Caki2 (cell line): ENCODE measurements at regions not wholly inside any gene's neighbourhood (a gene's known extent, or its start where the extent isn't known, plus 50 kb on each side); places are given as distances from the start of the nearest gene placed in this dataset.
"Not testable (repeated sequence)": the region's sequence is repeated elsewhere in the genome, so short reads cannot be mapped to it uniquely, and the experiment has no call there.

ENCODE experiments used
- DNase-seq: peaks from one replicate; pipeline ENCODE4 v3.0.0-alpha.2; 2015; ENCODE audit warnings: low read depth
- in situ Hi-C: cut with HindIII; loops from 2 replicates; pipeline ENCODE4 v1.10.0; 2016; ENCODE audit warnings: low sequenced_read_pairs, low pct_unique_long_range_greater_than_20kb, mixed read lengths

- DNase-seq, in situ Hi-C loops: not testable (repeated sequence)
Observed at GRCh38 chr5:102154791-102155605, 141.1 kb downstream of the SLCO4C1 start.

DNA sequence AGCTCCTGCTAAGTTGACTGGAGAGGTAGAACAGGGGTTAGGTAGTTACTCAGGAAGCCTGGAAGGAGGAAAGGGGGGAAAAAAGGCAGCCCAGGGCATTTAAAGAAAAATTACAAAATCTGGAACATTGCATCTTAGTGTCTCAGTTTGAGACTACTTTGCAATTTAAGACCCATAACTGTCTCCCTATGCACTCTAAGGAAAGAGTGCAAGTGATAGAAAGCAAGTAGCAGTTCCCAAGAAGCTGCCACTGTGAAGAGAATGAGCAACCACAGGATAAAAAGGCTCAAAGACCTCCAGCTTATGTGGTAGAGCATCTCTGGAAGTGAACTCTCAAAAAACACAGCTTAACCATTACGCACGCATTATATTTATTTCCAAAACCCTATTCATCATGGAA is 141.8 kb downstream of the SLCO4C1 start:
- in situ Hi-C loops: no loop called here

DNA sequence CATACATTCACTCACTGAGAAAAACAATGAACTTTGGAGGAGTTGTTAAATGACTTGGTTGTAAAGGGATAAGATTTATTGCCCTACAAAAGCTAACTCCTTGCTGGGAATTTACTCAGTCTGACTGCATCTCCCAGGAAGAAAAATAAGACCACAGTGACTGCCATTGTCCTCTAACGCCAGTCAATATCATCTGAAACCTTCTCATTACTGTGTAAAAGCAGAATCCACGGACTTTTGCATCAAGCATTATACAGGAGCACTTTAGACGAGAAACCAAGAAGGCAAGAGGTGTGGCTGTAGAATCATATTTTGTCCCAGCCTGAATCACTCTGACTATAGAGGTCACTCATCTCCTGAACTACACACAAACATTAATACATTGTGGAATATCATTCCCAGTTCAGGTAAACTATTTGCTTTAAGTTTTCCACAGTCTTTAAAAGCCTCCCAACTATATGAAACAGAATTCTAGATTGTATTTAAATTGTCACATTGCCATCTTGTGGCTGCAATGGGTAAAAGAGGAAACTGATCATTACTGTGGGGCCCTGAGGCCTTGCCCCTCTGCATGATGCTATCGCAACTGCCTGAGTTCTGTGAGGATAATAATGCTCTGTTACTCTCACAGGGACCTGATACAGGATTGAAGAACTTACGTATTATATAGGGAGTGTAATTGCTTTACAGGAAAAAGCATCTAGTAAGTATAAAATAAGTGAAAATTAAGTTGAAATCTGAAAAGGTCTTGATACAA is 142.9 kb downstream of the SLCO4C1 start:
- in situ Hi-C loops: no loop called here
- peak; percentile 8 for DNase-seq

More for the DNA sequence above, 141.8 kb downstream of the SLCO4C1 start:
- no peak for DNase-seq

- in situ Hi-C loops: no loop called here
- DNase-seq: no peak
Observed at GRCh38 chr5:102139029-102139428, 157.1 kb downstream of the SLCO4C1 start.

GRCh38 chr5:102138243-102138653 is 157.8 kb downstream of the SLCO4C1 start:
- no peak for DNase-seq
- in situ Hi-C loops: no loop called here

GRCh38 chr5:102130890-102131289 is 165.2 kb downstream of the SLCO4C1 start:
- in situ Hi-C loops: no loop called here
- DNase-seq: no peak

- DNase-seq: no peak
- in situ Hi-C loops: no loop called here
Observed at GRCh38 chr5:102130386-102130785, 165.7 kb downstream of the SLCO4C1 start.

- in situ Hi-C loops: no loop called here
- no peak for DNase-seq
Observed at GRCh38 chr5:102119252-102119651, 176.8 kb downstream of the SLCO4C1 start.

DNA sequence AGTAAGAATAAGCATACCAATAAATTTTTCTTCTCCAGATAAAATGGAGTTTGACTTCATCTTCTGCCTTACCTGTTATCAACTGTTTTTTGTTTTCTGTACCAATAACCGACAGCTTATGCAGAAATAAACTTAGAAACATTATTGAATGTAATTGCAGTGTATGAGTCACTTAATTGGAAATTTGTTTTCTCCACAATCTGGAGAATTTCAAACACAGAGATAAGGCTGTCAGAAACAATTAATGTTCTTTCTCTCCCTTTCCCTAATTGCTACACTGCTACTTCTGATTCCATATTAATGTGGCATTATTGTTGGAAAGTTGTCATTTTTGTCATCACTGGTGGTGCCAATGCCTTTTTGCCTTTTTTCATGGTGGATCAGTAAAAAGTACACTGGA is 180.3 kb downstream of the SLCO4C1 start:
- DNase-seq: no peak
- in situ Hi-C loops: no loop called here

DNA sequence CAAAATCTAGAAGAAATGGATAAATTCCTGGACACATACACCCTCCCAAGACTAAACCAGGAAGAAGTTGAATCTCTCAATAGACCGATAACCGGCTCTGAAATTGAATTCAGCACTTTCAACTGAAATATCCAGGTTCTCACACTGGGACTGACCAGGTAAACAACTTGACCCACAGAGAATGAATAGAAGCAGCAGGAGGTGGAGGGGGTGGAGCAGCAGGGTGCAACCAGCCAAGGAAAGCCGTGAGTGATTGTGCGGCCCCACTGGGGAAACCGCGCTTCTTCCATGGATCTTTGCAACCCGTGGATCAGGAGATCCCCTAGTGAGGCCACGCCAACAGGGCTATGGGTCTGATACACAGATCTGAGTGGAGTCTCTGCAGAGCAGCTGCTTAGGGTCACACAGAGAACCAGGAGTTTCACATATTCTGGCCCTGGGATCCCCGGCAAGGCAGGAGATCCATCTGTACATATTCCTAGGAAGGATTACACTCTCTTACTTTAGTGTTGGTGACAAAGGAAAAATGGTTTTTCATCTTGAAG is 181.5 kb downstream of the SLCO4C1 start:
- DNase-seq: no peak
- in situ Hi-C loops: no loop called here

- DNase-seq: no peak
- in situ Hi-C loops: no loop called here
Observed at GRCh38 chr5:102107865-102108264, 188.2 kb downstream of the SLCO4C1 start.

GRCh38 chr5:102106599-102106998 is 189.5 kb downstream of the SLCO4C1 start:
- in situ Hi-C loops: no loop called here
- no peak for DNase-seq

GRCh38 chr5:102099766-102100331 is 196.2 kb downstream of the SLCO4C1 start:
- in situ Hi-C loops: no loop called here
- no peak for DNase-seq

DNA sequence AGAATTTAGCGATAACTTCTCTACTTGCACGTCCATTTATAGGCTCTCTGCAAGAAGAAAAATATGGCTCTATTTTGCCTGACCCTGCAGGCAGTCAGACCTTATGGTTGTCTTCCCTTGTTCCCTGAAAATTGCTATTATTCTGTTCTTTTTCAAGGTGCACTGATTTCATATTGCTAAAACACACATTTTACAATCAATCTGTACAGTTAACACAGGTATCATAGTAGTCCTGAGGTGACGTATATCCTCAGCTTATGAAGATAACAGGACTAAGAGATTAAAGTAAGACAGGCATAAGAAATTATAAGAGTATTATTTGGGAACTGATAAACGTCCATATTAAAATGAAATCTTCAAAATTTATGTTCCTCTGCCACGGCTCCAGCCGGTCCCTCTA is 197.0 kb downstream of the SLCO4C1 start:
- in situ Hi-C loops: not testable (repeated sequence)

GRCh38 chr5:102098606-102099005 is 197.5 kb downstream of the SLCO4C1 start:
- DNase-seq, in situ Hi-C loops: not testable (repeated sequence)

More for the DNA sequence above, 197.0 kb downstream of the SLCO4C1 start:
- DNase-seq: not testable (repeated sequence)

DNA sequence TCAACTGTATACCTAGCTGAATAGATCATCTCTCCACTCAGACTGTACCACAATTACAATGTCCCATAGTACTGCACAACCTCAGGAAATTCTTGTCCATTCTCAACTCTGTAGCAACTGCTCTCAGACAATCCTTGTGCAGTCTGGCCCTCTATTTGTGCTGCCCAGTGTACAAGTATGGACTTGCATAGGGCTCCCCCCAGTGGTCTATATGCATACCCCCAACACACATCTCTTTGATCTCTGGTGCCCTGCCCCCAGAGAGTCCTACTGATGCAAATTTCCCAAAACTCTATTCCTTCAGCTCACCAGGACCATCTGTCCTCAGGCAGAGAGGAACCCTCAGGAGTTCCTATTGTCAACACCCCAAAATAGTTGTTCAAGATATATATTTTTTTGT is 205.3 kb downstream of the SLCO4C1 start:
- in situ Hi-C loops: no loop called here

GRCh38 chr5:102089883-102090282 is 206.2 kb downstream of the SLCO4C1 start:
- no peak for DNase-seq
- in situ Hi-C loops: no loop called here

More for the DNA sequence above, 205.3 kb downstream of the SLCO4C1 start:
- DNase-seq: no peak

DNA sequence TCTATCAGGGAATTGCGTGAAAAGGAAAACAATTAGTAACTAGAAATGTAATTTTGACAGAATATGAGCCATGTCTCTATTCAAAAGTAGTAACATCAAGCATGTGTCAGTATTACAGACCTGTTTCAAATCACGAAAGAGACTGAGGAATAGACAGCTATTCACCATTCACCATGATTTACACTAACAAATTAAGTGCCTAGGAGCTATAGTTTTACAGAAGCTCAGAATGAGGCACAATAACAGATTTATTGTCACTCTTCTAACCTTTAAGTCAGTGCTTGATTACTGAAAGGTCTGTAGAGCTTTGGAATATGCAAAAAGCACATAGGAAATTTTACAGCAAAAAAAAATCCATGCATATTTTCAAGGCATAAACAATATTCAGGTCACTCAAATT is 208.2 kb downstream of the SLCO4C1 start:
- in situ Hi-C loops: no loop called here
- no peak for DNase-seq

DNA sequence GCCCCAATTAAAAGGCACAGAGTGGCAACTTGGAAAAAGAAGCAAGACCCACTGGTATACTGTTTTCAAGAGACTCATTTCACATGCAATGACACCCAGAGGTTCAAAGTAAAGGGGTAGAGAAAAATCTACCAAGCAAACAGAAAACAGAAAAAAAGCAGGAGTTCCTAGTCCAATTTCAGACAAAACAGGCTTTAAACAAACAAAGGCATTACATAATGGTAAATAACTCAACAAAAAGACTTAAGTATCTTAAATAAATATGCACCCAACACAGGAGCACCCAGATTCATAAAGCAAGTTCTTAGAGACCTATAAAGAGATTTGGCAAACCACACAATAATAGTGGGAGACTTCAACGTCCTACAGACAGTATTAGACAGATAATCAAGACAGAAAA is 215.8 kb downstream of the SLCO4C1 start:
- in situ Hi-C loops: no loop called here

More for the DNA sequence above, 215.8 kb downstream of the SLCO4C1 start:
- no peak for DNase-seq
